SJSA1 (cell line): ENCODE measurements at regions not wholly inside any gene's neighbourhood (a gene's known extent, or its start where the extent isn't known, plus 50 kb on each side); places are given as distances from the start of the nearest gene placed in this dataset.

ENCODE experiments used
- DNase-seq, 2 experiments: peaks; one replicate each; pipeline ENCODE4 v3.0.0-alpha.2; 2015 to 2020; ENCODE audit warnings: low spot score in 2 of 2, low read depth in 1 of 2
- H3K27ac ChIP-seq: fragments of 250-450 bp; sonication (Bioruptor Pico); 2 replicates; pipeline ENCODE4 v1.5.1; 2020; ENCODE audit warnings: mild to moderate bottlenecking, moderate library complexity
- H3K27me3 ChIP-seq: fragments of 250-450 bp; sonication (Bioruptor Pico); replicated peaks from 2 replicates; pipeline ENCODE4 v1.5.1; 2020; ENCODE audit warnings: mild to moderate bottlenecking, moderate library complexity
- H3K36me3 ChIP-seq: fragments of 250-450 bp; sonication (Bioruptor Pico); 2 replicates; pipeline ENCODE4 v1.5.1; 2020; ENCODE audit warnings: mild to moderate bottlenecking
- H3K4me1 ChIP-seq: fragments of 250-450 bp; sonication (Bioruptor Pico); replicated peaks from 2 replicates; pipeline ENCODE4 v1.6.1; 2021; ENCODE audit warnings: mild to moderate bottlenecking
- H3K4me3 ChIP-seq: fragments of 250-450 bp; sonication (Bioruptor Pico); 2 replicates; pipeline ENCODE4 v1.5.1; 2020; ENCODE audit warnings: mild to moderate bottlenecking
- H3K9me3 ChIP-seq: fragments of 250-450 bp; sonication (Bioruptor Pico); replicated peaks from 2 replicates; pipeline ENCODE4 v1.5.1; 2020; ENCODE audit warnings: mild to moderate bottlenecking

- Histone ChIP-seq H3K4me1 (no peaks in the 10 kb centered on the region), H3K4me3 (no peak overlapping the region), H3K27me3 (no peaks in the 10 kb centered on the region), H3K27ac (no peak overlapping the region), H3K36me3 (no peaks in the 10 kb centered on the region), H3K9me3 (no peaks in the 10 kb centered on the region)
- no peak for DNase-seq
These were observed 239.0 kb downstream of the ZNF621 start for GRCh38 chr3:40763807-40764206.

GRCh38 chr3:40764747-40765146, 240.0 kb downstream of the ZNF621 start:
- Histone ChIP-seq H3K27me3 (no peaks in the 10 kb centered on the region), H3K9me3 (no peaks in the 10 kb centered on the region), H3K4me1 (no peaks in the 10 kb centered on the region), H3K27ac (no peak overlapping the region), H3K4me3 (no peak overlapping the region), H3K36me3 (no peaks in the 10 kb centered on the region)
- DNase-seq = no peak

GRCh38 chr3:40765884-40766283, 241.1 kb downstream of the ZNF621 start:
- Histone ChIP-seq H3K27me3 (no peaks in the 10 kb centered on the region), H3K4me1 (no peaks in the 10 kb centered on the region), H3K27ac (no peak overlapping the region), H3K9me3 (no peaks in the 10 kb centered on the region), H3K36me3 (no peaks in the 10 kb centered on the region), H3K4me3 (no peak overlapping the region)
- no peak for DNase-seq

- Histone ChIP-seq H3K9me3 (no peaks in the 10 kb centered on the region), H3K27ac (no peak overlapping the region), H3K4me1 (no peaks in the 10 kb centered on the region), H3K36me3 (no peaks in the 10 kb centered on the region), H3K27me3 (no peaks in the 10 kb centered on the region), H3K4me3 (no peak overlapping the region)
- DNase-seq = no peak
These were observed 241.6 kb downstream of the ZNF621 start for GRCh38 chr3:40766396-40766795.

- Histone ChIP-seq H3K36me3 (no peaks in the 10 kb centered on the region), H3K4me1 (no peaks in the 10 kb centered on the region), H3K27ac (no peak overlapping the region), H3K9me3 (no peaks in the 10 kb centered on the region), H3K4me3 (no peak overlapping the region), H3K27me3 (no peaks in the 10 kb centered on the region)
- no peak for DNase-seq
These were observed 243.3 kb downstream of the ZNF621 start for GRCh38 chr3:40768046-40768445.

GRCh38 chr3:40768536-40768935, 243.8 kb downstream of the ZNF621 start:
- Histone ChIP-seq H3K36me3 (no peaks in the 10 kb centered on the region), H3K27me3 (no peaks in the 10 kb centered on the region), H3K9me3 (no peaks in the 10 kb centered on the region), H3K27ac (no peak overlapping the region), H3K4me1 (no peaks in the 10 kb centered on the region), H3K4me3 (no peak overlapping the region)
- DNase-seq = no peak

GRCh38 chr3:40770061-40770460, 245.3 kb downstream of the ZNF621 start:
- H3K9me3 ChIP-seq = no peaks in the 10 kb centered on the region
- no peaks in the 10 kb centered on the region for H3K27me3 ChIP-seq
- no peaks in the 10 kb centered on the region for H3K36me3 ChIP-seq
- no peak overlapping the region for H3K27ac ChIP-seq
- no peaks in the 10 kb centered on the region for H3K4me1 ChIP-seq
- DNase-seq = no peak
- H3K4me3 ChIP-seq = no peak overlapping the region

- no peaks in the 10 kb centered on the region for H3K36me3 ChIP-seq
- no peaks in the 10 kb centered on the region for H3K27me3 ChIP-seq
- no peak overlapping the region for H3K4me3 ChIP-seq
- H3K4me1 ChIP-seq = no peaks in the 10 kb centered on the region
- H3K9me3 ChIP-seq = no peaks in the 10 kb centered on the region
- no peak for DNase-seq
- H3K27ac ChIP-seq = no peak overlapping the region
These were observed 246.4 kb downstream of the ZNF621 start for GRCh38 chr3:40771112-40771511.

GRCh38 chr3:40779039-40779438, 254.3 kb downstream of the ZNF621 start:
- H3K4me1 ChIP-seq = peaks cover 11% of the 10 kb centered on the region
- no peaks in the 10 kb centered on the region for H3K36me3 ChIP-seq
- H3K27ac ChIP-seq = no peak overlapping the region
- H3K27me3 ChIP-seq = no peaks in the 10 kb centered on the region
- no peak for DNase-seq
- no peaks in the 10 kb centered on the region for H3K9me3 ChIP-seq
- H3K4me3 ChIP-seq = no peak overlapping the region

GRCh38 chr3:40780291-40780924, 255.6 kb downstream of the ZNF621 start:
- peak; percentile 39 to 54 for DNase-seq
- H3K4me3 ChIP-seq = no peak overlapping the region
- H3K27me3 ChIP-seq = no peaks in the 10 kb centered on the region
- no peak overlapping the region for H3K27ac ChIP-seq
- H3K36me3 ChIP-seq = no peaks in the 10 kb centered on the region
- H3K9me3 ChIP-seq = no peaks in the 10 kb centered on the region
- H3K4me1 ChIP-seq = peaks cover 11% of the 10 kb centered on the region

- Histone ChIP-seq H3K36me3 (no peaks in the 10 kb centered on the region), H3K4me1 (peaks cover 11% of the 10 kb centered on the region), H3K27ac (no peak overlapping the region), H3K9me3 (no peaks in the 10 kb centered on the region), H3K27me3 (no peaks in the 10 kb centered on the region), H3K4me3 (no peak overlapping the region)
- DNase-seq = no peak
These were observed 256.2 kb downstream of the ZNF621 start for GRCh38 chr3:40780925-40781406.

- Histone ChIP-seq H3K4me3 (no peak overlapping the region), H3K4me1 (peaks cover 11% of the 10 kb centered on the region)
These were observed 257.5 kb downstream of the ZNF621 start for GRCh38 chr3:40782111-40782721.

GRCh38 chr3:40790746-40791145, 266.0 kb downstream of the ZNF621 start:
- H3K27me3 ChIP-seq = no peaks in the 10 kb centered on the region
- H3K36me3 ChIP-seq = no peaks in the 10 kb centered on the region
- DNase-seq = no peak
- H3K27ac ChIP-seq = no peak overlapping the region
- no peaks in the 10 kb centered on the region for H3K4me1 ChIP-seq
- no peak overlapping the region for H3K4me3 ChIP-seq
- H3K9me3 ChIP-seq = no peaks in the 10 kb centered on the region

More at GRCh38 chr3:40782111-40782721, 257.5 kb downstream of the ZNF621 start:
- Histone ChIP-seq H3K36me3 (no peaks in the 10 kb centered on the region), H3K9me3 (no peaks in the 10 kb centered on the region), H3K27ac (no peak overlapping the region), H3K27me3 (no peaks in the 10 kb centered on the region)
- DNase-seq = no peak

GRCh38 chr3:40793730-40794129, 269.0 kb downstream of the ZNF621 start:
- Histone ChIP-seq H3K9me3 (no peaks in the 10 kb centered on the region), H3K4me1 (no peaks in the 10 kb centered on the region), H3K27ac (no peak overlapping the region), H3K27me3 (no peaks in the 10 kb centered on the region), H3K36me3 (no peaks in the 10 kb centered on the region), H3K4me3 (no peak overlapping the region)
- no peak for DNase-seq
